Mesenchymal stem cell (in vitro differentiated cells and primary cell): ENCODE measurements at regions not wholly inside any gene's neighbourhood (a gene's known extent, or its start where the extent isn't known, plus 50 kb on each side); places are given as distances from the start of the nearest gene placed in this dataset.

Source experiments
- DNase-seq: peaks from one replicate; pipeline ENCODE4 v3.0.0-alpha.2; 2013
- H2AFZ ChIP-seq: one replicate; pipeline ENCODE4 v1.6.1; 2013; ENCODE audit warnings: low read depth, mild to moderate bottlenecking, control low read depth, inconsistent platforms, low read length, moderate library complexity
- H2AK5ac ChIP-seq: 2 replicates; pipeline ENCODE4 v1.6.1; 2013; ENCODE audit warnings: low read length, moderate library complexity, mild to moderate bottlenecking, inconsistent platforms; ENCODE audit not compliant: severe bottlenecking
- H2BK120ac ChIP-seq: one replicate; pipeline ENCODE4 v1.6.1; 2013; ENCODE audit warnings: low read depth, mild to moderate bottlenecking, inconsistent platforms, low read length, moderate library complexity
- H2BK12ac ChIP-seq, 2 experiments: one replicate each; pipeline ENCODE4 v1.6.1; 2013; ENCODE audit warnings: inconsistent platforms in 2 of 2, low read length in 2 of 2, mild to moderate bottlenecking in 2 of 2, moderate library complexity in 2 of 2, control low read depth in 1 of 2
- H2BK15ac ChIP-seq: one replicate; pipeline ENCODE4 v1.6.1; 2013; ENCODE audit warnings: mild to moderate bottlenecking, low read depth, inconsistent platforms; ENCODE audit not compliant: poor library complexity, severe bottlenecking
- H2BK5ac ChIP-seq: 2 replicates; pipeline ENCODE4 v1.6.1; 2013; ENCODE audit warnings: low read depth, mild to moderate bottlenecking, low read length, control low read depth, inconsistent platforms; ENCODE audit not compliant: poor library complexity, severe bottlenecking
- H3K14ac ChIP-seq, 2 experiments: one replicate each; pipeline ENCODE4 v1.6.1; 2013; ENCODE audit warnings: inconsistent platforms in 2 of 2, low read length in 2 of 2, control low read depth in 1 of 2, mild to moderate bottlenecking in 1 of 2, moderate library complexity in 1 of 2
- H3K18ac ChIP-seq, 2 experiments: one replicate each; pipeline ENCODE4 v1.6.1; 2013; ENCODE audit warnings: inconsistent platforms in 2 of 2, low read length in 2 of 2, control low read depth in 1 of 2, low read depth in 1 of 2, mild to moderate bottlenecking in 1 of 2
- H3K23ac ChIP-seq, 2 experiments: one replicate each; pipeline ENCODE4 v1.6.1; 2013; ENCODE audit warnings: inconsistent platforms in 2 of 2, low read length in 2 of 2, mild to moderate bottlenecking in 2 of 2, moderate library complexity in 2 of 2, control low read depth in 1 of 2
- H3K27ac ChIP-seq: 2 replicates; pipeline ENCODE4 v1.5.1; 2013; ENCODE audit warnings: mild to moderate bottlenecking, moderate library complexity, low read length, control low read depth, inconsistent platforms; ENCODE audit not compliant: poor library complexity, severe bottlenecking
- H3K27me3 ChIP-seq, 2 experiments: 2 replicates each; pipeline versions ENCODE4 v1.6.1 to v1.7.0; 2013; ENCODE audit warnings: low read length in 2 of 2, mild to moderate bottlenecking in 2 of 2, moderate library complexity in 2 of 2, control low read depth in 1 of 2, inconsistent platforms in 1 of 2; ENCODE audit not compliant: control insufficient read depth in 1 of 2, insufficient read depth in 1 of 2
- H3K36me3 ChIP-seq, 2 experiments: 2 replicates each; pipeline versions ENCODE4 v1.6.1 to v1.7.0; 2013; ENCODE audit warnings: low read length in 2 of 2, control low read depth in 1 of 2, inconsistent platforms in 1 of 2, low read depth in 1 of 2, mild to moderate bottlenecking in 1 of 2; ENCODE audit not compliant: insufficient read depth in 2 of 2, control insufficient read depth in 1 of 2
- H3K4ac ChIP-seq, 2 experiments: one replicate each; pipeline ENCODE4 v1.6.1; 2013; ENCODE audit warnings: inconsistent platforms in 2 of 2, low read length in 2 of 2, mild to moderate bottlenecking in 2 of 2, moderate library complexity in 2 of 2, control low read depth in 1 of 2, low read depth in 1 of 2
- H3K4me1 ChIP-seq: 2 replicates; pipeline ENCODE4 v1.6.1; 2013; ENCODE audit warnings: low read depth, low read length, control low read depth; ENCODE audit not compliant: control insufficient read depth, insufficient read depth
- H3K4me2 ChIP-seq: 2 replicates; pipeline ENCODE4 v1.6.1; 2013; ENCODE audit warnings: low read length, mild to moderate bottlenecking, inconsistent platforms; ENCODE audit not compliant: poor library complexity, severe bottlenecking
- H3K4me3 ChIP-seq, 2 experiments: 2 replicates each; pipeline versions ENCODE4 v1.5.1 to v1.7.0; 2013; ENCODE audit warnings: low read length in 2 of 2, mild to moderate bottlenecking in 2 of 2, control low read depth in 1 of 2, low read depth in 1 of 2; ENCODE audit not compliant: insufficient read depth in 1 of 2
- H3K79me1 ChIP-seq: replicated peaks from 2 replicates; pipeline ENCODE4 v1.6.1; 2013; ENCODE audit warnings: mild to moderate bottlenecking, control low read depth, low read length, inconsistent platforms; ENCODE audit not compliant: poor library complexity, severe bottlenecking
- H3K9ac ChIP-seq: 2 replicates; pipeline ENCODE4 v1.7.0; 2013; ENCODE audit warnings: mild to moderate bottlenecking, low read length, moderate library complexity
- H3K9me3 ChIP-seq: 2 replicates; pipeline ENCODE4 v1.7.0; 2013; ENCODE audit warnings: mild to moderate bottlenecking, low read length; ENCODE audit not compliant: control insufficient read depth
- H4K8ac ChIP-seq: one replicate; pipeline ENCODE4 v1.6.1; 2013; ENCODE audit warnings: inconsistent platforms, mild to moderate bottlenecking, low read length, moderate library complexity
- H4K91ac ChIP-seq: one replicate; pipeline ENCODE4 v1.6.1; 2013; ENCODE audit warnings: mild to moderate bottlenecking, low read length, inconsistent platforms
- WGBS: methylation state at CpG from one replicate; pipeline ENCODE4 v1.1.7; 2013; ENCODE audit warnings: mixed read lengths; 5-methylcytosine and 5-hydroxymethylcytosine counted together

DNA sequence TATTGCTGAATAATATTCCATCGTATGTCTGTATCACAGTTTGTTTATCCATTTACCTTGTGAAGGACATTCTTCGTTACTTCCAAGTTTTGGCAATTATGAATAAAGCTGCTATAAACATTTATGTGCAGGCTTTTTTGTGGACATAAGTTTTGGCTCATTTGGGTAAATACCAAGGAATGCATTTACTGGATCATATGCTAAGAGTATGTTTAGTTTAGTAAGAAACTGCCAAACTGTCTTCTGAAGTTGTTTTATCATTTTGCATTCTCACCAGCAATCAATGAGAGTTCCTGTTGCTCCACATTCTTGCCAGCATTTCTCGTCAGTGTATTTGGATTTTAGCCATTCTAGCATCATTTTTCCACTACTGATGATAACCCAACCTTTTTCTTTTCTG lies 232.7 kb upstream of the NR3C2 start:
- H2BK15ac ChIP-seq: no peak overlapping the region
- H3K9ac ChIP-seq: no peak overlapping the region
- H3K27ac ChIP-seq: no peak overlapping the region
- H3K27me3 ChIP-seq: no peaks in the 10 kb centered on the region
- no peaks in the 10 kb centered on the region for H3K36me3 ChIP-seq
- no peak for DNase-seq
- H3K79me1 ChIP-seq: no peaks in the 10 kb centered on the region
- H3K4ac ChIP-seq: no peak overlapping the region
- H3K4me3 ChIP-seq: no peak overlapping the region
- H3K23ac ChIP-seq: no peak overlapping the region
- H2AK5ac ChIP-seq: no peak overlapping the region
- H2BK120ac ChIP-seq: no peak overlapping the region
- no peak overlapping the region for H4K91ac ChIP-seq
- H3K9me3 ChIP-seq: no peaks in the 10 kb centered on the region
- H2BK5ac ChIP-seq: no peak overlapping the region
- 84% methylated on average over 2 of the region's 3 CpGs for WGBS
- H3K4me1 ChIP-seq: no peaks in the 10 kb centered on the region
- no peak overlapping the region for H2AFZ ChIP-seq
- no peak overlapping the region for H2BK12ac ChIP-seq
- no peak overlapping the region for H3K18ac ChIP-seq
- no peak overlapping the region for H4K8ac ChIP-seq
- no peak overlapping the region for H3K14ac ChIP-seq
- H3K4me2 ChIP-seq: no peak overlapping the region

DNA sequence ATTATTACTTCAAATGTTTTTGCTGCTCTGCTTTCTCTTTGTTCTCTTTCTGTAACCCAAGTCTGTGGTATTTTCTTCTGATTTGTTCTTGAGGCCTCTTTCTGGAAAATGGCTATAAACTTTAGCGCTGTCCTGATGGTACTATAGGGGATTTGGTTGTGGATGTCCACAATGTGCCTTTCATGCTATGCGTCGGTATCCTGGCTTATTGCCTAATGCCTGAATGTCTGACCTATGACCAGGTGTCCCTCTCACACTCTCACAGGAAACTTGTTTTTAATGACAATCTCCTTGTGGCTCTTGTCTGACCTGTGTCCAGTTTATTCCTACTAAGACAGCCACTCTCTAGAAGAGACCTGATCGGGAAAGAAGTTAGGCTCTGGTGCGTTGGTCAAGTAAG lies 222.4 kb upstream of the NR3C2 start:
- H2AFZ ChIP-seq: no peak overlapping the region
- no peak overlapping the region for H3K9ac ChIP-seq
- no peak overlapping the region for H3K14ac ChIP-seq
- H3K18ac ChIP-seq: no peak overlapping the region
- H3K79me1 ChIP-seq: no peaks in the 10 kb centered on the region
- no peak overlapping the region for H2BK5ac ChIP-seq
- peaks cover 3% of the 10 kb centered on the region for H3K9me3 ChIP-seq
- DNase-seq: no peak
- H3K36me3 ChIP-seq: no peaks in the 10 kb centered on the region
- no peak overlapping the region for H4K91ac ChIP-seq
- H2BK120ac ChIP-seq: no peak overlapping the region
- no peak overlapping the region for H3K4me2 ChIP-seq
- H3K4ac ChIP-seq: no peak overlapping the region
- H4K8ac ChIP-seq: no peak overlapping the region
- H2BK15ac ChIP-seq: no peak overlapping the region
- no peak overlapping the region for H3K23ac ChIP-seq
- 92% methylated on average over 5 of the region's 5 CpGs for WGBS
- no peak overlapping the region for H2BK12ac ChIP-seq
- H3K4me1 ChIP-seq: no peaks in the 10 kb centered on the region
- H2AK5ac ChIP-seq: no peak overlapping the region
- H3K27ac ChIP-seq: no peak overlapping the region
- no peak overlapping the region for H3K4me3 ChIP-seq
- H3K27me3 ChIP-seq: no peaks in the 10 kb centered on the region

DNA sequence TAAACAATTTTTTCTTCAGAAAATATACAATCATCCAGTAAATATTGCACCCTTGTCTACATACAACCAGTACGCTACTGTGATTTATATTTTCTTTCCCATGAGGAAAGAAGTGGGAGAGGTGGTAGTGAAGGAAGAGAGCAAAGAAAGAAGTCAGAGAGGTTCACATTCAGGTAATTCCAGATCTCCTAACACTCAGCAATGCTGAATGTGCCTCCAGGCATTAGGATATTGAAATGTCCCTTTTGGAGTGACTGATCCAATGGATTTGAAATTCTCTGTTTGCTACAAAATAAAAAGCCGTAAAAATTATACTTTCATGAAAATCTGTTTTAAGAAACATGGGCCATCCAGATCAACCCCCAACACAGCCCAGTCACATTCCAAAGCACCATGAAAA lies 211.9 kb upstream of the NR3C2 start:
- H3K36me3 ChIP-seq: no peaks in the 10 kb centered on the region
- 86% methylated on average over 1 of the region's 2 CpGs for WGBS
- H2AFZ ChIP-seq: no peak overlapping the region

DNA sequence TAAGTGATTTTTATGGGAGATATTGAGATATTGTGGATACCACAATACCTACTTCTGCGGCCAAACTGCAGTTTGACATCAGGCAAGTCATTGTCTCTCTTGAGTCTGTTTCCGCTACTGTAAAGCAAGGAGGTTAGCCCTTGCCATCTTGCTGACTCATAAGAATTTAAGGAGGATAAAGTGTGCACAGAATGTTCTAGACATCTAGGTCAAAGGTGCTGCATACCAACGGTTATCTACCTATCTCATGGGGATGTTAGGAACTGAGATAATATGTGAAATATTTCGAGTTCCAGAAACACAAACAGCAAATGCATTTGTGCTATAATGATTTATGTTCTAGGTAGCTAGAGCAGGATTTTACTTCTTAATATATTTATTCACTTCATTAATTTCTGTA lies 211.5 kb upstream of the NR3C2 start:
- H3K14ac ChIP-seq: no peak overlapping the region
- no peaks in the 10 kb centered on the region for H3K9me3 ChIP-seq
- no peak overlapping the region for H2BK120ac ChIP-seq
- H3K23ac ChIP-seq: no peak overlapping the region
- H3K79me1 ChIP-seq: no peaks in the 10 kb centered on the region
- H2BK12ac ChIP-seq: no peak overlapping the region
- no peak overlapping the region for H2AK5ac ChIP-seq
- no peak overlapping the region for H3K4ac ChIP-seq
- no peaks in the 10 kb centered on the region for H3K36me3 ChIP-seq
- H3K27me3 ChIP-seq: no peaks in the 10 kb centered on the region
- H3K4me1 ChIP-seq: no peaks in the 10 kb centered on the region
- no peak overlapping the region for H4K8ac ChIP-seq
- H4K91ac ChIP-seq: no peak overlapping the region
- no peak overlapping the region for H3K4me2 ChIP-seq
- no peak overlapping the region for H2BK5ac ChIP-seq
- no peak overlapping the region for H3K27ac ChIP-seq
- H2AFZ ChIP-seq: no peak overlapping the region
- H3K4me3 ChIP-seq: no peak overlapping the region
- no peak overlapping the region for H3K9ac ChIP-seq
- H2BK15ac ChIP-seq: no peak overlapping the region
- no peak overlapping the region for H3K18ac ChIP-seq
- no peak for DNase-seq
- 79% methylated on average over 3 of the region's 4 CpGs for WGBS

More for the DNA sequence above, 211.9 kb upstream of the NR3C2 start:
- no peaks in the 10 kb centered on the region for H3K79me1 ChIP-seq
- no peak overlapping the region for H3K4me2 ChIP-seq
- no peaks in the 10 kb centered on the region for H3K27me3 ChIP-seq
- no peak overlapping the region for H3K23ac ChIP-seq
- no peak overlapping the region for H3K4ac ChIP-seq
- H3K4me3 ChIP-seq: no peak overlapping the region
- no peak overlapping the region for H2BK5ac ChIP-seq
- H2BK12ac ChIP-seq: no peak overlapping the region
- no peak overlapping the region for H3K18ac ChIP-seq
- no peak overlapping the region for H3K27ac ChIP-seq
- H3K4me1 ChIP-seq: no peaks in the 10 kb centered on the region
- no peak overlapping the region for H4K91ac ChIP-seq
- no peak overlapping the region for H2AK5ac ChIP-seq
- no peak overlapping the region for H4K8ac ChIP-seq
- H3K9ac ChIP-seq: no peak overlapping the region
- no peak overlapping the region for H2BK15ac ChIP-seq
- no peak for DNase-seq
- no peaks in the 10 kb centered on the region for H3K9me3 ChIP-seq
- H3K14ac ChIP-seq: no peak overlapping the region
- no peak overlapping the region for H2BK120ac ChIP-seq
